Spleen (tissue), 7 donors: ENCODE measurements at regions not wholly inside any gene's neighbourhood (a gene's known extent, or its start where the extent isn't known, plus 50 kb on each side); places are given as distances from the start of the nearest gene placed in this dataset.

Experiments used
- CTCF ChIP-seq, 11 experiments: fragments of 200-600 bp in 7 of 11; fragments of 450-650 bp in 4 of 11; sonication (generic) in 4 of 11; IDR thresholded peaks in 8 of 11; conservative IDR thresholded peaks in 3 of 11; 1 replicate in 7 of 11; 2 replicates in 4 of 11; pipeline versions ENCODE4 v1.4.0 to v1.8.0; 2016 to 2021; ENCODE audit warnings: antibody characterized with exemption in 11 of 11, inconsistent platforms in 4 of 11, mild to moderate bottlenecking in 1 of 11
- POLR2A ChIP-seq, 3 donors: fragments of 450-650 bp; IDR thresholded peaks; one replicate each; pipeline ENCODE4 v1.5.1; 2017; ENCODE audit warnings: antibody characterized with exemption in 3 of 3, mild to moderate bottlenecking in 1 of 3
- POLR2AphosphoS5 ChIP-seq, 3 donors: sonication (generic); formaldehyde crosslinking; IDR thresholded peaks; one replicate each; pipeline ENCODE4 v1.5.1; 2017; ENCODE audit warnings: antibody characterized with exemption in 3 of 3
- donor health status: DM: no; HTN: no; CAD: no; lungs with moderate emphysema.
- donor health status: DM: no; HTN: no; CAD: no.
- donor health status: DM: no; HTN: no; CAD: no.

GRCh38 chr17:77885678-77886386 is 72.7 kb upstream of the TNRC6C start:
- TF ChIP-seq POLR2A (IDR thresholded peaks at IDR 0.05) (no peak), POLR2AphosphoS5 (IDR thresholded peaks at IDR 0.05) (no peak), CTCF (IDR thresholded peaks at IDR 0.05 in 8 of 11, conservative IDR thresholded peaks at IDR 0.05 in 3 of 11) (no peak)
